Stimulated activated CD4-positive, alpha-beta T cell treated with anti-CD3 and anti-CD28 coated beads, Interleukin-15, amount 100 ng/mL, for 1 hour (primary cell): ENCODE measurements at regions not wholly inside any gene's neighbourhood (a gene's known extent, or its start where the extent isn't known, plus 50 kb on each side); places are given as distances from the start of the nearest gene placed in this dataset.
A peak's percentile ranks its signal among the peaks of the same experiment; 100 is the strongest.

Experiments used
- DNase-seq, 2 donors: peaks; one replicate each; pipeline ENCODE4 v3.0.0-alpha.2; 2020; ENCODE audit warnings: low read depth in 1 of 2, low spot score in 1 of 2

DNA sequence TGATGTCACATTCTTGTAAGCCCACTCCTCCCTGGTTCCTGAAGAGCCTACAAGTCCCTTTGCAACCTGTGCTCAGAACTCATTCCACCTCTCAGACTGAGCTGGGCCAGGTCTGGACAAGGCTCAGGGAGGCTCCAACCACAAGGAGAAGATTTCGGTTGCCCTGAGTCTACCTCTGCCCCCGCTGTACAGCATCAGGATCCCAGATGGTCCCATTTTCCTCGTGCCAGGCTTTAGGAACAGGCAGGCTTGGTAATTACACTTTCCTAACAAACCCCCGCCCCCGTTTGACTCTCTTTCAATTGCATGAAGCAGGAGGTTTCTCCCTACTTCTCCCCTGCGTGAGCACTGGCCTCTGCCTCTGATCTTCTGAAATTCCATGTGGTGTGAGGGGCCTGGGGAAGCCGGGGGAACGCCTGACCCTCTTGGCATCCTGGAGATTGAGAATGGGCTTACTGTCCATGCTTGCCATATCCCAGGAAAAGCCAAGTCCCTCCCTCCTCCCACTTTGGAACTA lies 86.9 kb upstream of the CTNNA1 start:
- no peak for DNase-seq

DNA sequence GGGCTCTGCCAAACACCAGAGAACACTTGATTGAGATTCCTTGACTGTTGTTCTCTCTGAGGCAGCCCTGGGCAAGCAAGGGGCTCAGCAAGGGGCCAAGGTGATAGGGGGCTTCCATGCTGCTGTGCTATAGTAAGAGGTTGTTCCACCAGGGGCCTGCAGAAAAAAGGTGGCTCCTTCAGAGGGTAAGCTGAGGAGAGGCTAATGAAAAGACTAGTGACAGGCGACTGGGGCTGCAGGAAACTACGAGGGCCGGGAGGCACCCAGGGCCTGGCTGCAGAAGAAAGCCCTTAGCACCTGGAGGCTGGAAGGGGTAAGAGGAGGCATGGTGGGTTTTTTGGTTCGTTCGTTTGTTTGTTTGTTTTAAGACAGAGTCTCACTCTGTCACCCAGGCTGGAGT lies 88.0 kb upstream of the CTNNA1 start:
- DNase-seq = no peak

GRCh38 chr5:138664276-138664943 lies 88.8 kb upstream of the CTNNA1 start:
- no peak for DNase-seq

- DNase-seq = no peak
Observed at GRCh38 chr5:138663561-138663960, 88.4 kb upstream of the HSPA9 start.

GRCh38 chr5:138663009-138663408 lies 87.8 kb upstream of the HSPA9 start:
- DNase-seq = no peak

DNA sequence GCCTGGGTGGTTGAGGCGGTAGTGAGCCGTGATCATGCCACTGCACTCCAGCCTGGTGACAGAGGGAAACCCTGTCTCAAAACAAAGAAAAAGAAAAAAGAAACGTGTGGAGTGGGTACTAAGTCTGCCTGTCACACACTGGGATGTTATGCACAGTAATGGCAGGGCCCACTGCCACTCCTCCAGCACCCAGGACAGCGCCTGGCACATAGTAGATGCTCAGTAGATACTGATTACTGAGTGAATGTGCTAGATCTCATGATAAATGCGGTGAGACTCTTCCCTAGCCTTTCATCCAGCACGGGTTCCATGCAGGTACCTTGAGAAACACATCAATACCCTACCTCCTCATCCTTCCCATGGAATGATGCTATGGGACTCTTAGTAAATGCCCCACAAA lies 87.4 kb upstream of the HSPA9 start:
- DNase-seq = peak in 1 of 2 donors; percentile 16

GRCh38 chr5:138661991-138662434 lies 86.8 kb upstream of the HSPA9 start:
- DNase-seq = no peak

- no peak for DNase-seq
Observed at GRCh38 chr5:138661291-138661960, 86.2 kb upstream of the HSPA9 start.

DNA sequence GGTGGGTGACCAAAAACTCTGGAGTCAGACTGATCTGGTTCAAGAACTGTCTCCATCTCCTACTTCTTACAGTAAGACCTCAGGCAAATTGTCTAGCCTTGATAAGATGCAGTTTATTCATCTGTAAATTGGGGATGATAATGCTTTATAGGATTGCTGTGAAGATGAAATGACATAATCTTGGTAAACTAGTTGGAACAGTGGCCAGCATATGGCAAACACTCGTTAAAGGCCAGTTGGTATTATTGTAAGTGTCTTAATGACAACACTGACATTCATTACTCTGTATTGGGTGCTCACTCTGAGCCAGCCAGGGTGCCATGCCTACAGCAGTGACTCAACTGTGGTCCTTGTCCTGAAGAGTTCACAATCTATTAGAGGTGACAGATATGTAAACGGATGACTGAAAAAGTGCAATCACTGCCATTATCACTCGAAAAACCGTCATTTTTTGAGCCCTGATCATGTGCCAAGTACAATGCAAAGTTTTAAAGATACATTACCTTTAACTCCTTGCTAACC lies 84.9 kb upstream of the HSPA9 start:
- DNase-seq = no peak

GRCh38 chr5:138659561-138659960 lies 84.4 kb upstream of the HSPA9 start:
- no peak for DNase-seq

DNA sequence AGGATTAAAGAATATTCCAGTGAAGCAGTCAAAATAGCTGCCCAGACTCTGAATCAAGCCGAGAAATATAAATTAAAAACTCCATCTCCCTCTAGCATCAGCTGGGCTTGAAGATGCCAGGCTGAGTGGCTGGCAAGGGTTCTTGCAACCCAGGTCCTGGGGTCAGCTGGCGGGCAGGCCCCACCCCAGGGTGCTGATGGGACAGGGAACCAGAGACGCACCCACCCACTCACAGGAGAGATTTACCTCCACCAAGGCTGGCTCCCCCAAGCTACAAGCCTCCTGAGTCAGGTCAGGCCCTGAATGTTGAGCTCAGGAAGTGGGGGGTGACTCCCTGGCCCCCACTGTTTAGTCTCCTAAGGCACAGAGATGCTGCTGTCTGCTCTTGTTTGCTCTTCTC lies 83.9 kb upstream of the HSPA9 start:
- no peak for DNase-seq

DNA sequence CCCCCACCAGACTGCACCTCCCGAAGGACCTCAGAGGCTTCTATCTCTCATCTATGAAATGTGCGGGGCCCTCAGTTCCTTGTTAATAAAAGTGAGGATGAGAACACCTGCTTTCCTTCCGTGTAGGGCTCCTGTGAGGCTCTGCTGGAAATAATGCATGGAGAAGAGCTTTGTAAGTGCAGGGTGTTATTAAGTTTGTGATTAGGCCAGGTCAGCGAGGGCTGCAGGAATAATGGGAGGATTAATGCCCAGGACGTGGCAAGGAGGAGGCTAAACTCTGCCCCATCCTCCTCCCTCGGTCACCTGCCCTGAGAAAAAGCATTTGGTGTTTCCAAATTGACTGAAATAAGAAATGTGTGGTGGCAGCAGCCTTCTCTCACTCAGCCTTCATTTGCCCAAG lies 83.5 kb upstream of the HSPA9 start:
- DNase-seq = no peak

DNA sequence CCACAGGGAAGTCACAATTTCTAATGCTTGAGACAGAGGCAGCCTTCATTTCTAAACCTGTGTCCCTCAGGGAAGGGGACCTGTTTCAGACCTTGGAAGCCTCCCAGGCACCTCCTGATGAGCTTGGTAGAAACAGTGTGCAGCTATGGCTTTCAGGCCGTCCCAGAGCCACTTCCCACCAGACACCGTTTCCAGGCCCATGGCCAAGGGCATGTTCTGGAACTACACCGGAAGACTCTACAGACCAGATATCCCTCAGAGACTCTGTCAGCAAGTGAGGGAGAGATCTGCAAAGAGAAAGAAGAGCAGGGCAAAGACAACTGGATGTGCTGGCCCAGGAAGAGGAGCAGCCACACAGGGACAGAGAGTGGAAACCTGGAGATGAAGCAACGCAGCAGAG lies 82.2 kb upstream of the HSPA9 start:
- no peak for DNase-seq

DNA sequence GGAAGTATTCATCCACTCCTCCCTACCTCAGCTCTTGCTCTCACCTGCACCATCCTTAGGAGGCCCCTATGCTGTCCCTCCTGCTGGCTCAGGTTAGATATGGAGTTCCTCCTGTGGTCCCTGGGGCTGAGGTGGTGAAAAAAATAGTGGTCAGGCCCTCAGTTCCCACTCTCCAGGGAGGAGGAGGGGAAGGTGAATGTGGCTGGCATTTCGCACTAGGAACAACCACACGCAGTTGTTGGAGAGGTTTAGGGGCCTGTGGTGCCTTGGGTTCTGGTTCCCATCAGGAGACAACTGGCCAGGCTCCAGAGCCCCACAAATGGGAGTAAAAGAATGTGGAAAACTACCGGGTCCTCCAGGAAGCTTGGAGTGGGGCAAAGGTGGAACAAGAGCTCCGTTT lies 81.7 kb upstream of the HSPA9 start:
- no peak for DNase-seq

DNA sequence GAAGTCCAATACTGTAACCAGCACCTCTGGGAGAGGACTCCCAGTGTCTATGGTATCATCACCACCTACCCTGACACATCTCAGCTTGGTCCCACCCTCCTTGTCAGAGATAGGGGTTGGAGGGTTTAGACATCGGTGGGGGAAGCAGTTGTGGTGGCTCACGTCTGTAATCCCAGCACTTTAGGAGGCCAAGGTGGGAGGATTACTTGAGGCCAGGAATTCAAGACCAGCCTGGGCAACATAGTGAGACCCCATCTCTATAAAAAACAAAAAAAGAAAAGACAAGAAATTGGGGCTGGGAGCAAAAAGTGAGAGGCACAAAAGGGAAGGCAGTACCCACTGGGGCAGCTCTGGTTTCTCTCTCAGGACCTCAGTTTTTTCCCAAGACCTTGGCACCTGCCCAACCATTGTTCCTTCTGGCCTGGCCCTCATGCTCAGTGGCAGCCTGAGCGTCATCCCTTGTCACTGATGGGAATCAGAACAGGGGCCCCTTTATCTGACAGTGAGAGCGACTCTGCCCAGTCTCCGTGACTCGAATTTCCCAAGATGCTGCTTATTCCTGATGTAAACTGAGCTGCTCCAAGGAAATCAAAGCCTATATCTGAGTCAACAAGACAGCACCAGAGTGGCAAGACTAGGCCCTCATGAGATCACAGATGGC lies 80.5 kb upstream of the HSPA9 start:
- no peak for DNase-seq

GRCh38 chr5:138654281-138654867 lies 79.2 kb upstream of the HSPA9 start:
- DNase-seq = peak; percentile 23 to 48

DNA sequence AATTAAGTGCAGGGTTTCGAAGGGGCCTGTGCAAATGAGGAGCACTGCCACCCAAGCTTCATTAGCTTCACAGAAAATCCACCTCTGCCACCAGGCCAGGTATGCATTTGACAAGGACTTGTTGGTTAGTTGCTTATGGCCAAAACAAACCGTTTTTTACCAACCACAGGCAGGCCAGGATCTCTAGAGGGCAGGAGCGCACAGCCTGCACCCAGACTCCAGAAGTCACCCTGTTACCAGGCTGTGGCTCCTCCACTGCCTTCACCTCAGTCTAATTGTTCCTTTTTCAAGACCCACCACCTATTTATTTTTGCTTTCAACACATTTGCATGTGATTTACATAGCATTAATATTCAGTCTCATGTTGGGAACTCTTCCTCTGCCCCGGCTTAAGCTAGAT lies 78.3 kb upstream of the HSPA9 start:
- no peak for DNase-seq

GRCh38 chr5:138651767-138652117 lies 76.5 kb upstream of the HSPA9 start:
- no peak for DNase-seq

DNA sequence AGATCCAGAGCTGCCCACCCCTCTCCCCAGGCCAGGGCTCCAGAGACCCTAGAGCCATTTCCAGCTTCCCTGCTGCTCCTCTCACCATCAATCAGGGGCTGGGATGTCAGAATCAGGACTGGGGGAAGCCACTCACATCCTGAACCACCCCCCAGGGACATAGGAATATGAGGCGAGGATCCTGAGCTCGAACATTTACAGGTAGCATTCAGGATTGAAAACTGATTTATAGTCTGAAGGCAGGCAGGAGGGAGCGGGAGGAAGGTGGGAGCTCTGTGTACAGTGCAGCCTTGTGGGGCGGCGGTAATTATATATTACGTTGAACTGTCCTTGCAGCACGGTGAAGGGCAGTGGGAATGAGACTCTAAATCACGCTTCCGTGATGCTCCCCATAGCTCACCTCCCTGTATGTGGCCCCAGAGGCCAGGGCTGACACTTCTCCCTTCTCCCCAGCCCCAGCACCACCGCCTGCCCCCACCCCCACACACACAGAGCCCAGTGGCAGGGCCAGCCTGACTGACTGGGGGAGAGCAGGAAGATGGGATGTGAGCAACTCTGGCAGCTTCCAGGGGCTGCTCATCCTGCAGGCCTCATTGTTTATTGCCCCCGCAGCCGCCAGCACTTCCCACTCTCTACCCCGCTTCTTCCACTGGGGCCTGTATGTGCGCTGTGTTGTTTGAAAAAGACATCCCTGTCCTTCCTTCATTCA lies 76.0 kb upstream of the HSPA9 start:
- DNase-seq = no peak

DNA sequence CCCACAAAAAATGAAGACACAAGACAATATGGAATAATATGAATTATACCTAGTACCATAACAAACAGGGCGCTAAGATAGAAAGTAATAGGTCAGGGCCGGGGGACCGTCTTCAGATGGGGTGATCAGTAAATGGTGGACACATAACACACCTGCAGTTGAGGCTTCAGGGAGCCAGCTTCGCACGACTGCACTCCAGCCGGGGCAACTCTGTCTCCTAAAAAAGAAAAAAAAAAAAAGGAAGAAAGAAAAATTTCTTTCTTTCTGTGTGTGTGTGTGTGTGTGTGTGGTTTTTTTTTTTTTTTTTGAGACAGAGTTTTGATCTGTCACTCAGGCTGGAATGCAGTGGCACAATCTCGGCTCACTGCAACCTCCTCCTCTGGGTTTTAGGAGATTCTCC lies 75.0 kb upstream of the HSPA9 start:
- no peak for DNase-seq

GRCh38 chr5:138649775-138650174 lies 74.6 kb upstream of the HSPA9 start:
- DNase-seq = no peak
